Ishikawa (cell line): ENCODE measurements at regions not wholly inside any gene's neighbourhood (a gene's known extent, or its start where the extent isn't known, plus 50 kb on each side); places are given as distances from the start of the nearest gene placed in this dataset.

Experiments used
- CEBPB ChIP-seq: IDR thresholded peaks from 2 replicates; pipeline ENCODE4 v1.6.1; 2012
- EGR1 ChIP-seq: IDR thresholded peaks from 2 replicates; pipeline ENCODE4 v1.6.1; 2012
- EP300 ChIP-seq: IDR thresholded peaks from 2 replicates; pipeline ENCODE4 v1.6.1; 2012; ENCODE audit warnings: borderline replicate concordance
- RAD21 ChIP-seq: IDR thresholded peaks from 2 replicates; pipeline ENCODE4 v1.6.1; 2012; ENCODE audit warnings: low read depth
- TCF12 ChIP-seq: IDR thresholded peaks from 2 replicates; pipeline ENCODE4 v1.6.1; 2012; ENCODE audit warnings: low read depth
- TEAD4 ChIP-seq: IDR thresholded peaks from 2 replicates; pipeline ENCODE4 v1.6.1; 2012
- ZBTB7A ChIP-seq: IDR thresholded peaks from 2 replicates; pipeline ENCODE4 v1.6.1; 2012; ENCODE audit warnings: low read depth
- TF ChIP-seq, protein P1 (sequence below): IDR thresholded peaks from 2 replicates; pipeline ENCODE4 v1.6.1; 2012; ENCODE audit warnings: low read depth, mild to moderate bottlenecking
- TF ChIP-seq, protein P2 (sequence below): IDR thresholded peaks from 2 replicates; pipeline ENCODE4 v1.6.1; 2012

DNA sequence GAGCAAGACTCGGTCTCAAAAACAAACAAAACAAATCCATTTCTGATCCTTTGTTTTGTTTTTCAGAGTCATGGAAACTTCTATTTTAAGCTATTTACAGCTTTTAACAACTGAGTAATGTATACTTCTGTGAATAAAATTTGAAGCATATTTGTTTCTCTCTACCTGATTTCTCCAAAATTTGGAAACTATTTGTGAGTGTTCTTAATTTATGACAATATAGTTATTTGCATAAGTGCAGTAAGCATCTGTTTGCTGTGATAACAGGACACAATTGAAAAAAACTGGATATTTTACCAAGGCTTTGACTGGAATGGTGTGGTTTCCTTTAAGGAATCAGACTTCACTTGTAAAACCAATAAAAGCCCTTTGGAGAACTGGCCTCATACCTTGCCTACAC lies 53.3 kb upstream of the GULP1 start:
- TF ChIP-seq ZBTB7A (no peak), CEBPB (no peak), EGR1 (no peak), EP300 (no peak), RAD21 (no peak), TCF12 (no peak), TEAD4 (no peak)
- TF ChIP-seq, protein P1, sequence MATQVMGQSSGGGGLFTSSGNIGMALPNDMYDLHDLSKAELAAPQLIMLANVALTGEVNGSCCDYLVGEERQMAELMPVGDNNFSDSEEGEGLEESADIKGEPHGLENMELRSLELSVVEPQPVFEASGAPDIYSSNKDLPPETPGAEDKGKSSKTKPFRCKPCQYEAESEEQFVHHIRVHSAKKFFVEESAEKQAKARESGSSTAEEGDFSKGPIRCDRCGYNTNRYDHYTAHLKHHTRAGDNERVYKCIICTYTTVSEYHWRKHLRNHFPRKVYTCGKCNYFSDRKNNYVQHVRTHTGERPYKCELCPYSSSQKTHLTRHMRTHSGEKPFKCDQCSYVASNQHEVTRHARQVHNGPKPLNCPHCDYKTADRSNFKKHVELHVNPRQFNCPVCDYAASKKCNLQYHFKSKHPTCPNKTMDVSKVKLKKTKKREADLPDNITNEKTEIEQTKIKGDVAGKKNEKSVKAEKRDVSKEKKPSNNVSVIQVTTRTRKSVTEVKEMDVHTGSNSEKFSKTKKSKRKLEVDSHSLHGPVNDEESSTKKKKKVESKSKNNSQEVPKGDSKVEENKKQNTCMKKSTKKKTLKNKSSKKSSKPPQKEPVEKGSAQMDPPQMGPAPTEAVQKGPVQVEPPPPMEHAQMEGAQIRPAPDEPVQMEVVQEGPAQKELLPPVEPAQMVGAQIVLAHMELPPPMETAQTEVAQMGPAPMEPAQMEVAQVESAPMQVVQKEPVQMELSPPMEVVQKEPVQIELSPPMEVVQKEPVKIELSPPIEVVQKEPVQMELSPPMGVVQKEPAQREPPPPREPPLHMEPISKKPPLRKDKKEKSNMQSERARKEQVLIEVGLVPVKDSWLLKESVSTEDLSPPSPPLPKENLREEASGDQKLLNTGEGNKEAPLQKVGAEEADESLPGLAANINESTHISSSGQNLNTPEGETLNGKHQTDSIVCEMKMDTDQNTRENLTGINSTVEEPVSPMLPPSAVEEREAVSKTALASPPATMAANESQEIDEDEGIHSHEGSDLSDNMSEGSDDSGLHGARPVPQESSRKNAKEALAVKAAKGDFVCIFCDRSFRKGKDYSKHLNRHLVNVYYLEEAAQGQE = no peak
- TF ChIP-seq, protein P2, sequence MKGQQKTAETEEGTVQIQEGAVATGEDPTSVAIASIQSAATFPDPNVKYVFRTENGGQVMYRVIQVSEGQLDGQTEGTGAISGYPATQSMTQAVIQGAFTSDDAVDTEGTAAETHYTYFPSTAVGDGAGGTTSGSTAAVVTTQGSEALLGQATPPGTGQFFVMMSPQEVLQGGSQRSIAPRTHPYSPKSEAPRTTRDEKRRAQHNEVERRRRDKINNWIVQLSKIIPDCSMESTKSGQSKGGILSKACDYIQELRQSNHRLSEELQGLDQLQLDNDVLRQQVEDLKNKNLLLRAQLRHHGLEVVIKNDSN = no peak
